CD14-positive monocyte (primary cell): ENCODE measurements at regions not wholly inside any gene's neighbourhood (a gene's known extent, or its start where the extent isn't known, plus 50 kb on each side); places are given as distances from the start of the nearest gene placed in this dataset.
"Not testable (repeated sequence)": the region's sequence is repeated elsewhere in the genome, so short reads cannot be mapped to it uniquely, and the experiment has no call there.

Experiments used
- DNase-seq, 3 donors: peaks; one replicate each; pipeline ENCODE4 v3.0.0-alpha.2; 2011 to 2022
- H2AFZ ChIP-seq: 2 replicates; pipeline ENCODE4 v1.6.0; 2012; ENCODE audit warnings: mild to moderate bottlenecking, low read depth, low read length, inconsistent platforms; ENCODE audit not compliant: insufficient read depth, poor library complexity, severe bottlenecking
- H3K27ac ChIP-seq, 2 donors: 1 replicate in 1 of 2; 2 replicates in 1 of 2; pipeline ENCODE4 v1.5.1; 2012 to 2013; ENCODE audit warnings: low read length in 2 of 2, control low read depth in 1 of 2, inconsistent platforms in 1 of 2, low read depth in 1 of 2, mild to moderate bottlenecking in 1 of 2
- H3K27me3 ChIP-seq, 2 donors: one replicate each; pipeline versions ENCODE4 v1.6.0 to v1.6.1; 2011 to 2013; ENCODE audit warnings: low read length in 2 of 2; ENCODE audit not compliant: control insufficient read depth in 2 of 2, insufficient read depth in 2 of 2
- H3K36me3 ChIP-seq, 2 donors: replicated peaks in 1 of 2; 1 replicate in 1 of 2; 2 replicates in 1 of 2; pipeline versions ENCODE4 v1.5.1 to v1.6.1; 2012 to 2013; ENCODE audit warnings: low read length in 2 of 2, control low read depth in 1 of 2, inconsistent platforms in 1 of 2, mild to moderate bottlenecking in 1 of 2; ENCODE audit not compliant: insufficient read depth in 2 of 2, control insufficient read depth in 1 of 2
- H3K4me1 ChIP-seq, 2 donors: 1 replicate in 1 of 2; 2 replicates in 1 of 2; pipeline versions ENCODE4 v1.5.1 to v1.6.1; 2012 to 2013; ENCODE audit warnings: low read length in 2 of 2, control low read depth in 1 of 2, inconsistent platforms in 1 of 2, mild to moderate bottlenecking in 1 of 2, moderate library complexity in 1 of 2; ENCODE audit not compliant: insufficient read depth in 2 of 2, control insufficient read depth in 1 of 2
- H3K4me2 ChIP-seq: replicated peaks from 2 replicates; pipeline ENCODE3; 2012; ENCODE audit warnings: low read length, moderate library complexity, mild to moderate bottlenecking; ENCODE audit not compliant: poor library complexity, severe bottlenecking; ENCODE audit errors: extremely low read depth
- H3K4me3 ChIP-seq, 3 experiments: fragments of 200-600 bp in 1 of 3; sonication (generic) in 1 of 3; replicated peaks in 1 of 3; 1 replicate in 2 of 3; 2 replicates in 1 of 3; pipeline ENCODE4 v1.5.1; 2011 to 2013; ENCODE audit warnings: low read length in 3 of 3, mild to moderate bottlenecking in 3 of 3, control low read depth in 2 of 3, low read depth in 2 of 3, inconsistent platforms in 1 of 3, moderate library complexity in 1 of 3
- H3K79me2 ChIP-seq: 2 replicates; pipeline ENCODE4 v1.6.0; 2012; ENCODE audit warnings: mild to moderate bottlenecking, control low read depth, inconsistent platforms, low read length, moderate library complexity; ENCODE audit not compliant: insufficient read depth
- H3K9ac ChIP-seq: 2 replicates; pipeline ENCODE4 v1.6.0; 2017; ENCODE audit warnings: low read length, mild to moderate bottlenecking; ENCODE audit not compliant: insufficient read depth, poor library complexity, severe bottlenecking
- H3K9me3 ChIP-seq, 2 donors: replicated peaks in 1 of 2; 1 replicate in 1 of 2; 2 replicates in 1 of 2; pipeline versions ENCODE4 v1.5.1 to v1.6.1; 2012 to 2013; ENCODE audit warnings: low read length in 2 of 2, control low read depth in 1 of 2; ENCODE audit not compliant: control insufficient read depth in 1 of 2, insufficient read depth in 1 of 2
- H4K20me1 ChIP-seq: 2 replicates; pipeline ENCODE4 v1.6.0; 2012; ENCODE audit warnings: mild to moderate bottlenecking, low read length, control low read depth, moderate library complexity; ENCODE audit not compliant: insufficient read depth
- H3K27ac Mint-ChIP-seq, 7 donors: one replicate each; pipeline ENCODE4 v1.8.0; 2020; ENCODE audit warnings: mild to moderate bottlenecking in 7 of 7, mixed read lengths in 7 of 7, moderate library complexity in 6 of 7, inconsistent platforms in 2 of 7
- H3K27me3 Mint-ChIP-seq, 3 donors: one replicate each; pipeline ENCODE4 v1.8.0; 2021 to 2022; ENCODE audit warnings: low read depth in 3 of 3, mild to moderate bottlenecking in 3 of 3, mixed read lengths in 3 of 3, moderate library complexity in 3 of 3, inconsistent platforms in 1 of 3
- H3K36me3 Mint-ChIP-seq, 2 donors: one replicate each; pipeline ENCODE4 v1.8.0; 2020; ENCODE audit warnings: mixed read lengths in 2 of 2, inconsistent platforms in 1 of 2, mild to moderate bottlenecking in 1 of 2
- H3K4me1 Mint-ChIP-seq: one replicate; pipeline ENCODE4 v1.8.0; 2020; ENCODE audit warnings: mild to moderate bottlenecking, mixed read lengths
- H3K4me3 Mint-ChIP-seq, 2 donors: one replicate each; pipeline ENCODE4 v1.8.0; 2020; ENCODE audit warnings: mild to moderate bottlenecking in 2 of 2, mixed read lengths in 2 of 2, moderate library complexity in 1 of 2
- H3K9me3 Mint-ChIP-seq, 7 donors: one replicate each; pipeline ENCODE4 v1.8.0; 2020 to 2022; ENCODE audit warnings: mixed read lengths in 7 of 7, mild to moderate bottlenecking in 6 of 7, moderate library complexity in 6 of 7, inconsistent platforms in 2 of 7
- WGBS: methylation state at CpG from one replicate; pipeline ENCODE4 v1.1.5; 2013; ENCODE audit warnings: missing lambda C conversion rate; ENCODE audit not compliant: insufficient coverage; 5-methylcytosine and 5-hydroxymethylcytosine counted together
- intact Hi-C, 2 donors: fragments of 100-400 bp; cut with micrococcal nuclease; formaldehyde crosslinking; loops; one replicate each; pipeline versions ENCODE4 v1.15.0 to v1.15.1; 2023

GRCh38 chrX:3842822-3843521 lies 129.5 kb upstream of the PRKX start:
- H3K4me1 ChIP-seq, DNase-seq, H3K9ac ChIP-seq, H3K27ac ChIP-seq, H3K4me1 Mint-ChIP-seq, H3K27ac Mint-ChIP-seq, H3K36me3 ChIP-seq, H3K9me3 Mint-ChIP-seq, intact Hi-C loops, H3K27me3 Mint-ChIP-seq, H3K4me2 ChIP-seq, H4K20me1 ChIP-seq, H3K9me3 ChIP-seq, H3K27me3 ChIP-seq, H3K36me3 Mint-ChIP-seq, H3K79me2 ChIP-seq, H2AFZ ChIP-seq: not testable (repeated sequence)
- peak overlapping the region; percentile 20 to 46 (median 37) for H3K4me3 ChIP-seq
- WGBS = 0% methylated on average over 13 of the region's 70 CpGs
- peak overlapping the region; percentile 60 to 70 for H3K4me3 Mint-ChIP-seq

GRCh38 chrX:3838754-3839153 lies 125.3 kb upstream of the PRKX start:
- H3K27ac ChIP-seq, H4K20me1 ChIP-seq, H3K27me3 Mint-ChIP-seq, H3K4me3 Mint-ChIP-seq, H3K27ac Mint-ChIP-seq, H3K4me3 ChIP-seq, H3K79me2 ChIP-seq, H3K9ac ChIP-seq, H3K4me2 ChIP-seq, H2AFZ ChIP-seq, H3K9me3 ChIP-seq, H3K4me1 ChIP-seq, H3K36me3 ChIP-seq, H3K9me3 Mint-ChIP-seq, intact Hi-C loops, H3K4me1 Mint-ChIP-seq, H3K36me3 Mint-ChIP-seq, H3K27me3 ChIP-seq, DNase-seq: not testable (repeated sequence)
- WGBS = no CpG with 5 or more reads among the region's 24 CpGs

- H3K4me3 ChIP-seq, H3K4me2 ChIP-seq, H3K9me3 ChIP-seq, H3K4me1 Mint-ChIP-seq, H3K79me2 ChIP-seq, H2AFZ ChIP-seq, H4K20me1 ChIP-seq, H3K27ac ChIP-seq, H3K4me3 Mint-ChIP-seq, H3K27me3 Mint-ChIP-seq, H3K27me3 ChIP-seq, H3K36me3 ChIP-seq, H3K36me3 Mint-ChIP-seq, H3K9me3 Mint-ChIP-seq, DNase-seq, H3K9ac ChIP-seq, H3K4me1 ChIP-seq, H3K27ac Mint-ChIP-seq, intact Hi-C loops: not testable (repeated sequence)
- WGBS = no CpG with 5 or more reads among the region's 58 CpGs
Measured at GRCh38 chrX:3837958-3838643, 124.7 kb upstream of the PRKX start.

- H3K4me1 Mint-ChIP-seq, H3K27me3 Mint-ChIP-seq, DNase-seq, H3K9me3 Mint-ChIP-seq, H3K27ac ChIP-seq, H3K4me2 ChIP-seq, H3K79me2 ChIP-seq, H3K4me1 ChIP-seq, H3K4me3 Mint-ChIP-seq, H3K9me3 ChIP-seq, H4K20me1 ChIP-seq, H3K4me3 ChIP-seq, H2AFZ ChIP-seq, H3K36me3 ChIP-seq, H3K27me3 ChIP-seq, H3K9ac ChIP-seq, intact Hi-C loops, H3K27ac Mint-ChIP-seq, H3K36me3 Mint-ChIP-seq: not testable (repeated sequence)
- no CpG with 5 or more reads among the region's 13 CpGs for WGBS
Measured at GRCh38 chrX:3837211-3837610, 123.8 kb upstream of the PRKX start.
